A549 (cell line): ENCODE measurements at regions not wholly inside any gene's neighbourhood (a gene's known extent, or its start where the extent isn't known, plus 50 kb on each side); places are given as distances from the start of the nearest gene placed in this dataset.

Experiments used
- ATAC-seq, 2 experiments: fragments of 200-7000 bp in 1 of 2; fragments of >200 bp in 1 of 2; cut with Nextera tagmentation in 1 of 2; cut with Tn5 transposase in 1 of 2; 3 replicates each; pipeline versions ENCODE4 v1.8.0 to v1.9.1; 2018 to 2020; ENCODE audit warnings: mild to moderate bottlenecking in 1 of 2, moderate library complexity in 1 of 2
- CTCF ChIA-PET: fragments of 300-600 bp; sonication (Branson Sonifier 250); formaldehyde crosslinking; extraction: SDS; loops from one replicate; lab custom pipeline; 2021; ENCODE audit warnings: antibody characterized with exemption, inconsistent platforms; lab: Yijun Ruan, JAX
- POLR2A ChIA-PET: fragments of 350-600 bp; formaldehyde crosslinking; extraction: SDS; loops from one replicate; lab custom pipeline; 2021; ENCODE audit warnings: antibody characterized with exemption, inconsistent platforms; lab: Yijun Ruan, JAX
- DNase-seq, 2 experiments: peaks; one replicate each; pipeline versions ENCODE4 v3.0.0 to v3.0.0-alpha.2; 2011 to 2016; ENCODE audit warnings: low read depth in 1 of 2, low spot score in 1 of 2
- FAIRE-seq: peaks from 2 replicates; lab custom pipeline; 2011; peaks lifted over from hg19 to GRCh38; lab: Jason Lieb, UNC
- H3K27ac ChIP-seq, 2 experiments: fragments of >200 bp; sonication (Bioruptor Twin); formaldehyde crosslinking; 3 replicates each; pipeline ENCODE4 v1.5.1; 2016 to 2017
- H3K4me1 ChIP-seq: fragments of >200 bp; sonication (Bioruptor Twin); formaldehyde crosslinking; 3 replicates; pipeline ENCODE4 v1.6.1; 2016
- H3K4me2 ChIP-seq: fragments of >200 bp; sonication (Bioruptor Twin); formaldehyde crosslinking; 3 replicates; pipeline ENCODE4 v1.6.1; 2016
- H3K4me3 ChIP-seq: fragments of >200 bp; sonication (Bioruptor Twin); formaldehyde crosslinking; 3 replicates; pipeline ENCODE4 v1.5.1; 2016
- H3K9me3 ChIP-seq: fragments of >200 bp; sonication (Bioruptor Twin); formaldehyde crosslinking; 3 replicates; pipeline ENCODE4 v1.6.1; 2016
- BCL3 ChIP-seq: fragments of >200 bp; sonication (Bioruptor Twin); formaldehyde crosslinking; IDR thresholded peaks from 3 replicates; pipeline ENCODE4 v1.6.1; 2016
- BHLHE40 ChIP-seq: IDR thresholded peaks from 2 replicates; pipeline ENCODE4 v1.6.1; 2012; ENCODE audit warnings: low read depth, low read length, inconsistent platforms
- CBX2 ChIP-seq: fragments of 200-600 bp; sonication (generic); IDR thresholded peaks from 2 replicates; pipeline ENCODE4 v1.6.1; 2016; ENCODE audit warnings: low read depth, mild to moderate bottlenecking, borderline replicate concordance
- CTCF ChIP-seq: fragments of >200 bp; sonication (Bioruptor Twin); formaldehyde crosslinking; IDR thresholded peaks from 3 replicates; pipeline ENCODE4 v1.5.1; 2016
- EHF ChIP-seq: fragments of 250-450 bp; sonication (Bioruptor Pico); IDR thresholded peaks from 2 replicates; pipeline ENCODE4 v1.5.0; 2020; ENCODE audit warnings: mild to moderate bottlenecking
- EP300 ChIP-seq, 2 experiments: fragments of >200 bp; sonication (Bioruptor Twin); formaldehyde crosslinking; IDR thresholded peaks; 2 replicates in 1 of 2; 3 replicates in 1 of 2; pipeline ENCODE4 v1.6.1; 2016 to 2017
- FOSL2 ChIP-seq, 2 experiments: fragments of 450-650 bp in 1 of 2; fragments of >200 bp in 1 of 2; sonication (Bioruptor Twin) in 1 of 2; formaldehyde crosslinking; IDR thresholded peaks; 2 replicates each; pipeline versions ENCODE4 v1.5.0 to v1.6.1; 2016 to 2020; ENCODE audit warnings: mild to moderate bottlenecking in 1 of 2, moderate library complexity in 1 of 2
- HMGXB4 ChIP-seq: fragments of 250-450 bp; sonication (Bioruptor Pico); IDR thresholded peaks from 2 replicates; pipeline ENCODE4 v1.5.0; 2021; ENCODE audit warnings: mild to moderate bottlenecking, moderate library complexity, borderline replicate concordance
- JUNB ChIP-seq: fragments of >200 bp; sonication (Bioruptor Twin); formaldehyde crosslinking; IDR thresholded peaks from 2 replicates; pipeline ENCODE4 v1.6.1; 2016
- KDM1A ChIP-seq: fragments of 200-600 bp; sonication (generic); IDR thresholded peaks from 2 replicates; pipeline ENCODE4 v1.6.1; 2016; ENCODE audit warnings: low read depth, mild to moderate bottlenecking
- MAFK ChIP-seq: fragments of 450-650 bp; IDR thresholded peaks from 2 replicates; pipeline ENCODE4 v1.6.1; 2014; ENCODE audit not compliant: partially characterized antibody
- MAZ ChIP-seq: fragments of 150-350 bp; IDR thresholded peaks from 2 replicates; pipeline ENCODE4 v1.6.1; 2014; ENCODE audit warnings: antibody characterized with exemption, low read depth, low read length, borderline replicate concordance
- NPAS2 ChIP-seq: fragments of 250-450 bp; sonication (Bioruptor Pico); IDR thresholded peaks from 2 replicates; pipeline ENCODE4 v1.8.0; 2022; ENCODE audit warnings: mild to moderate bottlenecking, moderate library complexity, borderline replicate concordance
- NR3C1 ChIP-seq: fragments of >200 bp; sonication (Bioruptor Twin); formaldehyde crosslinking; IDR thresholded peaks from 3 replicates; pipeline ENCODE4 v1.6.1; 2017
- POLR2A ChIP-seq: IDR thresholded peaks from 2 replicates; pipeline ENCODE4 v1.6.1; 2012; ENCODE audit warnings: mild to moderate bottlenecking, low read length
- POLR2AphosphoS2 ChIP-seq: conservative IDR thresholded peaks from 2 replicates; pipeline ENCODE4 v1.6.1; 2012; ENCODE audit warnings: low read length, improper control_type of control experiment, inconsistent platforms
- RAD21 ChIP-seq, 2 experiments: fragments of >200 bp in 1 of 2; sonication (Bioruptor Twin) in 1 of 2; formaldehyde crosslinking in 1 of 2; IDR thresholded peaks in 1 of 2; conservative IDR thresholded peaks in 1 of 2; 2 replicates in 1 of 2; 3 replicates in 1 of 2; pipeline ENCODE4 v1.6.1; 2012 to 2018; ENCODE audit warnings: inconsistent platforms in 1 of 2
- RFX5 ChIP-seq: fragments of 450-650 bp; IDR thresholded peaks from 2 replicates; pipeline ENCODE4 v1.7.1; 2014; ENCODE audit warnings: antibody characterized with exemption, mild to moderate bottlenecking, moderate library complexity
- SMC3 ChIP-seq: fragments of >200 bp; sonication (Bioruptor Twin); formaldehyde crosslinking; IDR thresholded peaks from 3 replicates; pipeline ENCODE4 v1.6.1; 2018; ENCODE audit warnings: inconsistent platforms
- SREBF2 ChIP-seq: fragments of 450-650 bp; IDR thresholded peaks from 2 replicates; pipeline ENCODE4 v1.6.1; 2014; ENCODE audit warnings: mild to moderate bottlenecking, moderate library complexity
- TP53 ChIP-seq: fragments of 250-450 bp; sonication (Bioruptor Pico); IDR thresholded peaks from 2 replicates; pipeline ENCODE4 v1.5.0; 2021; ENCODE audit warnings: mild to moderate bottlenecking, moderate library complexity
- ZFP36 ChIP-seq: fragments of 450-650 bp; IDR thresholded peaks from 2 replicates; pipeline ENCODE4 v1.6.1; 2014; ENCODE audit warnings: borderline replicate concordance; ENCODE audit not compliant: partially characterized antibody
- ZSCAN20 ChIP-seq: fragments of 250-450 bp; sonication (Bioruptor Pico); IDR thresholded peaks from 2 replicates; pipeline ENCODE4 v1.8.0; 2022; ENCODE audit warnings: mild to moderate bottlenecking, moderate library complexity
- WGBS: methylation state at CpG from one replicate; pipeline ENCODE4 v1.1.6; 2017; ENCODE audit errors: missing lambda C conversion rate; 5-methylcytosine and 5-hydroxymethylcytosine counted together
- TF ChIP-seq, protein P1 (sequence below): fragments of 150-350 bp; IDR thresholded peaks from 2 replicates; pipeline ENCODE4 v1.6.1; 2014; ENCODE audit warnings: low read depth, mild to moderate bottlenecking, low read length

GRCh38 chr6:111976139-111976538 is 77.8 kb upstream of the CCN6 start:
- no peak for ATAC-seq
- CTCF ChIA-PET, result no interaction called here
- Histone ChIP-seq H3K9me3 (no peaks in the 10 kb centered on the region), H3K27ac (no peak overlapping the region), H3K4me1 (peaks cover 11% of the 10 kb centered on the region; the same call in 1 of the 3 replicates), H3K4me3 (no peak overlapping the region), H3K4me2 (no peak overlapping the region)
- POLR2A ChIA-PET, result no interaction called here
- FAIRE-seq, result no peak
- TF ChIP-seq TP53 (no peak), JUNB (no peak), MAFK (no peak), MAZ (no peak), POLR2A (no peak)
- WGBS, result 42% methylated on average over 2 of the region's 2 CpGs
- DNase-seq, result no peak

- Histone ChIP-seq H3K4me2 (no peak overlapping the region), H3K27ac (no peak overlapping the region), H3K4me3 (no peak overlapping the region), H3K4me1 (peaks cover 3% of the 10 kb centered on the region; the same call in 1 of the 3 replicates), H3K9me3 (no peaks in the 10 kb centered on the region)
- ChIA-PET POLR2A (no interaction called here), CTCF (no interaction called here)
- TF ChIP-seq KDM1A (no peak), EHF (CRISPR knock-in tag) (no peak), ZFP36 (no peak)
- ATAC-seq, result no peak
- FAIRE-seq, result no peak
- 36% methylated on average over 3 of the region's 3 CpGs for WGBS
- no peak for DNase-seq
These were observed 75.3 kb upstream of the CCN6 start for GRCh38 chr6:111978532-111979149.

DNA sequence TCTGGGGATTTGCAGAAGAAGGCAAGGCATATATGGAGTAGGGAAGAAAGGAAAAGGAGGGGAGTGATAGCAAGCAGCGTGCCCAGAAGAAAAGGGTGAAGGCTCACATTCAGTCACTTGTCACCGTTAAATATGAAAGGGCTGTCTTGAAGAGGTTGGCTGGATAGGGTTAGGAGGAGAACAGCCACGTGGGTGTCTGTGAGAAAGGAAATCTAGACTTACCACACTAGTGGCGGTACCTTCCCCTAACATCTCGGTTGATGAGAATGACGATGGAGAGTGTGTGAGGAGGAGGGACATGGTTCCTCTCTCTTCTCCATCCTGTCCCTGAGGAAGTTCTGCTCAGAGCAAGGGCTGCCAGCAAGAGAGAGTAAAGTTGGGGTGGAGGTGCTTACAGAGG is 74.3 kb upstream of the CCN6 start:
- CTCF ChIA-PET, result no interaction called here

GRCh38 chr6:111980143-111980542 is 73.8 kb upstream of the CCN6 start:
- WGBS, result 51% methylated on average over 6 of the region's 6 CpGs
- POLR2A ChIA-PET, result no interaction called here
- FAIRE-seq (no peak), DNase-seq (no peak), ATAC-seq (no peak)
- no peaks in the 10 kb centered on the region for H3K4me1 ChIP-seq
- H3K9me3 ChIP-seq, result no peaks in the 10 kb centered on the region
- CTCF ChIA-PET, result no interaction called here
- H3K4me3 ChIP-seq, result no peak overlapping the region
- H3K4me2 ChIP-seq, result no peak overlapping the region
- no peak overlapping the region for H3K27ac ChIP-seq
- TF ChIP-seq SMC3, result no peak
- TF ChIP-seq ZSCAN20 (CRISPR knock-in tag), result no peak
- no peak for TF ChIP-seq BHLHE40
- no peak for TF ChIP-seq HMGXB4 (CRISPR knock-in tag)
- no peak for TF ChIP-seq POLR2AphosphoS2
- no peak for TF ChIP-seq CTCF
- TF ChIP-seq RAD21 (conservative IDR thresholded peaks at IDR 0.05 in 1 of 2, IDR thresholded peaks at IDR 0.05 in 1 of 2), result no peak
- no peak for TF ChIP-seq NR3C1
- TF ChIP-seq EP300 (IDR thresholded peaks at IDR 0.05), result no peak
- no peak for TF ChIP-seq NPAS2 (CRISPR knock-in tag)

More for the DNA sequence above, 74.3 kb upstream of the CCN6 start:
- POLR2A ChIA-PET, result no interaction called here
- H3K4me1 ChIP-seq, result no peaks in the 10 kb centered on the region
- no peak for ATAC-seq
- H3K4me2 ChIP-seq, result no peak overlapping the region
- no peak overlapping the region for H3K4me3 ChIP-seq
- no peaks in the 10 kb centered on the region for H3K9me3 ChIP-seq
- no peak for FAIRE-seq
- TF ChIP-seq POLR2A (no peak), MAZ (no peak), RAD21 (conservative IDR thresholded peaks at IDR 0.05 in 1 of 2, IDR thresholded peaks at IDR 0.05 in 1 of 2) (no peak), RFX5 (no peak), FOSL2 (IDR thresholded peaks at IDR 0.05) (no peak), FOSL2 (CRISPR knock-in tag; IDR thresholded peaks at IDR 0.05) (no peak), BCL3 (no peak), MAFK (no peak), TP53 (no peak), POLR2AphosphoS2 (no peak), CBX2 (no peak), SREBF2 (no peak)
- TF ChIP-seq, protein P1, sequence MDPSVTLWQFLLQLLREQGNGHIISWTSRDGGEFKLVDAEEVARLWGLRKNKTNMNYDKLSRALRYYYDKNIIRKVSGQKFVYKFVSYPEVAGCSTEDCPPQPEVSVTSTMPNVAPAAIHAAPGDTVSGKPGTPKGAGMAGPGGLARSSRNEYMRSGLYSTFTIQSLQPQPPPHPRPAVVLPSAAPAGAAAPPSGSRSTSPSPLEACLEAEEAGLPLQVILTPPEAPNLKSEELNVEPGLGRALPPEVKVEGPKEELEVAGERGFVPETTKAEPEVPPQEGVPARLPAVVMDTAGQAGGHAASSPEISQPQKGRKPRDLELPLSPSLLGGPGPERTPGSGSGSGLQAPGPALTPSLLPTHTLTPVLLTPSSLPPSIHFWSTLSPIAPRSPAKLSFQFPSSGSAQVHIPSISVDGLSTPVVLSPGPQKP, result no peak
- TF ChIP-seq, all 56 proteins: peak for 0
- no peak overlapping the region for H3K27ac ChIP-seq
- 61% methylated on average over 6 of the region's 6 CpGs for WGBS
- DNase-seq, result no peak
